ENCODE measurements at regions not wholly inside any gene's neighbourhood (a gene's known extent, or its start where the extent isn't known, plus 50 kb on each side); places are given as distances from the start of the nearest gene placed in this dataset.

DNA sequence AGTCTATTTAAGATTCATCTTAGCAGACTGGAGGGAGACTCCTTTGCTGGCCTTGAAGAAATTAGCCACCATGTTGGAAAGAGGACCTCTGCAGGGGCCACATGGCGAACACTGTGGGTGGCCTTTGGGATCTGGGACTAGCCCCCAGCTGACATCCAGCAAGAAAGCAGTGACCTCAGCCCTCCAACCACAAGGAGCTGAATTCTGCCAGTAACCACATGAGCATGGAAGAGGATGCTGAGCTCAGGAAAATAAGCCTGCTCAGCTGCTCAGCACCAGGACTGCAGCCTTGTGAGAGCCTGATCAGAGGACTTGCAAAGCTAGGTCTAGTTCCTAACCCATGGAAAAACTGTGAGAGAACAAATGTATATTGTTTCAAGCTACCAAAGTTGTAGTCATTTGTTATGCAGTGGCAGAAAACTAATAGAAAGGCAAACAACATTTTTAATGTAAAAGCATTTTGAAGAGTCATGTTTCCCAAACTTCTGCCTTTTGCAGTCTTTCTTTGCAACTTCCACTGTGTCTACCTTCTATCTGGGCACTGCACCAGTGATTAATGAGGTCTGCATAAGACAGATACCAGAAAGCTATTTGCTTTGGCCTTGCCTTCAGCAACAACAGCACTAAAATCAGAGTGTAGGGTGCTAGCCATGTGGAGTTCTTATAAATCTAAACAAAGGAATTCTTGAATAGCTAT is 183.7 kb downstream of the FGFR2 start:
- no peak overlapping the region for H3K4me3 ChIP-seq (ENCODE audit: low read length)
- TF ChIP-seq, protein P1, sequence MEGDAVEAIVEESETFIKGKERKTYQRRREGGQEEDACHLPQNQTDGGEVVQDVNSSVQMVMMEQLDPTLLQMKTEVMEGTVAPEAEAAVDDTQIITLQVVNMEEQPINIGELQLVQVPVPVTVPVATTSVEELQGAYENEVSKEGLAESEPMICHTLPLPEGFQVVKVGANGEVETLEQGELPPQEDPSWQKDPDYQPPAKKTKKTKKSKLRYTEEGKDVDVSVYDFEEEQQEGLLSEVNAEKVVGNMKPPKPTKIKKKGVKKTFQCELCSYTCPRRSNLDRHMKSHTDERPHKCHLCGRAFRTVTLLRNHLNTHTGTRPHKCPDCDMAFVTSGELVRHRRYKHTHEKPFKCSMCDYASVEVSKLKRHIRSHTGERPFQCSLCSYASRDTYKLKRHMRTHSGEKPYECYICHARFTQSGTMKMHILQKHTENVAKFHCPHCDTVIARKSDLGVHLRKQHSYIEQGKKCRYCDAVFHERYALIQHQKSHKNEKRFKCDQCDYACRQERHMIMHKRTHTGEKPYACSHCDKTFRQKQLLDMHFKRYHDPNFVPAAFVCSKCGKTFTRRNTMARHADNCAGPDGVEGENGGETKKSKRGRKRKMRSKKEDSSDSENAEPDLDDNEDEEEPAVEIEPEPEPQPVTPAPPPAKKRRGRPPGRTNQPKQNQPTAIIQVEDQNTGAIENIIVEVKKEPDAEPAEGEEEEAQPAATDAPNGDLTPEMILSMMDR (conservative IDR thresholded peaks at IDR 0.05; ENCODE audit: low read length): no peak
- no peak for DNase-seq (ENCODE audit: low read depth)

DNA sequence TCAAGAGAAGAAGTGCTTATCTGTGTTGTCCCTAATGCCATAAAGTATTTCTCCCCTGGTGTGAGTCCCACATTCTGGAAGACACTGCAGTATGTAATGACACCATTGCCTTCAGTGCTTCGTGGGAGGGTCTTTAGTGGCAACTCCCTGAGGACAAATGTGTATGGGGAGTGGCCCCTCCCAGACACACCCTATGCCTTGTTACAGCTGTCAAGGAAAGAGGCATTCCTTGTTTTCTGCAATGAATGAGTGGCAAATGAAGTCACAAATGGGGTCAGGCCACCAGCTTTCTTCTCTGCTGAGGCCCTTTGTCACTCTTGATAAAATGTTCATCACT is 183.2 kb downstream of the FGFR2 start:
- H3K4me3 ChIP-seq (ENCODE audit: low read length): no peak overlapping the region
- DNase-seq (ENCODE audit: low read depth): no peak
- TF ChIP-seq, protein P1 (conservative IDR thresholded peaks at IDR 0.05; ENCODE audit: low read length): no peak

DNA sequence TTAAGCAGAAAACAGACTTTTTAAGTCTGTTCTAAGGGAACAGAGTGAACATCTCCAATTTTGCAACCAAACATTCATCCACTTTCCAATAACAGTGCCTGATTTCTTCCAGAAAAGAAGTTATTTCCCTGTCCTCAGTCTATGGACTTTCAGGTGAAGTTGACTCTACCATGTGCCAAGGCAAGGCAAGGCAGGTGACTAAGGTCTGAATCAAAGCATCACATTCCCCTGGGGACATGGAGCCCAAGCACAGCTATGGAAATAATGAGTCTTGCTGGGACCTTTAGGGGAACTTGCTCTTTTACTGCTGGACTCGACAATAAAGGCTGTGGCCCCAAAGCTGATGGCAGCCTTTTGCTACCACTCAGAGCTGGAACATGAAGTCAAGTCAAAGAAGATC is 182.2 kb downstream of the FGFR2 start:
- H3K4me3 ChIP-seq (ENCODE audit: low read length): no peak overlapping the region
- TF ChIP-seq, protein P1 (conservative IDR thresholded peaks at IDR 0.05; ENCODE audit: low read length): no peak
- no peak for DNase-seq (ENCODE audit: low read depth)

DNA sequence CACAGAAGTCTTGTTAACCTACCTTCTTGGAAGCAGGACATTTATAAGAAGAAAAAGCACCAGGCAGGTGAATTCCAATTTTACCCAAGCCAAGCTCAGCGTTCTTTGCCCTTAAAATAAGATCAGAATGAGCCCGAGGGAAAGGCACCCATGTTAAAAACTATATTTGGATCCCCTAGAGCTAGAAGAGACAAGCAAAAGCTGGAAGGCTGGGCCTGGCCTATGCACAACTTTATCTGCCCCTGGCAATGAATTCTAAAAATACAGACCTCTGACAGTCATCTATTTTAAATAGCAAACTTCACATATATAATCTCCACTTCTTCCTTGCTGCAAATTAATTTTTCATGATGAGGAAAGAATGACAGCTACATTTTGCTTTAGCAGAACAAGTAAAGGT is 180.9 kb downstream of the FGFR2 start:
- no peak for DNase-seq (ENCODE audit: low read depth)
- TF ChIP-seq, protein P1 (conservative IDR thresholded peaks at IDR 0.05; ENCODE audit: low read length): no peak
- H3K4me3 ChIP-seq (ENCODE audit: low read length): no peak overlapping the region

DNA sequence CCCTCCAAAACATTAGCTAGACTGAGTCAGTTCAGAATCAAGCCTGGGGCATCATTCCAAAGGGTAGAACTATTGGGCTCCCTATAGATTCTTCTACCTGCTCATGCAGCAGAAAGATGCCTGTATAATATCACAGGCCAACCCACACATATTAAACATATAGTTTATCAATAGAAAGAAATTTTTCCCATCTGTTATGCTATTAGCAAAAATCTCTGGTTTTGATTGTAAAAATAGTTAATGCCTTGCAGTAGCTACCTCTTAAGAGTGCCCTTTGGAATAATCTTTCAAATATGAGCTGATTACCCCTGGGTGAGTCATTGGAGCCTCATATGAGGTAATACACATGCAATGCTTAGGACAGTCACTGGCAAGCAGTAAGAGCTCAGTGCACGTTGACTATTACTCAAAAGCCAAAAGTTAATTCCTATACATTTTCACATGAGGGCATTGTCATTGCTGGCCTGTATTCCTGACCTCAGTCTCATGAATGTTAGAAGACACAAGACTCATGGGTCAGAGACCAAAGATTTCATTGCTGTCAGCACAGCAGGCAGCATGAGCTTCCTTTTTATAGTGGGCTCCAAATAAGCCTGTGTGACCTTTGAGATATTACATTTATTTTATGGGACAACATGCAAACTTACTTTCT is 180.0 kb downstream of the FGFR2 start:
- no peak for DNase-seq (ENCODE audit: low read depth)
- TF ChIP-seq, protein P1 (conservative IDR thresholded peaks at IDR 0.05; ENCODE audit: low read length): no peak
- H3K4me3 ChIP-seq (ENCODE audit: low read length): no peak overlapping the region

DNA sequence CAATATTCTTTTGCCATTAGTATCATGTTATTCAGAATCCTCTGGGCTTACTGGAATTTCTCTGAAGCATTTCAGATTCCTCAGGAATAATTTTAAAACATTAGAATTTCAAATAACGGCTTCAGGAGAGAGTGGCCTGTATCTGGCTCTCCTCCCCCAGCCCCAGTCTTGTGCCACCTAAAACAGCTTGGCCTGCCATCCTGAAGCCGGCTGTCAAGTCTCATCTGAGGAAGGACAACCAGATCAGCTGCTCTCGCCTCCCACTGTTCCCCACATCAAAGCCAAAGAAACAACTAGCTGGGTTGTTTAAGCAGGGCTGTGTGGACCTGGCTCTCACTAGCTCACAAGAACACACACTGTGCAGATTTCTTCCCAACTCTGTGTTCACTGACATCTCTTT is 178.2 kb downstream of the FGFR2 start:
- H3K4me3 ChIP-seq (ENCODE audit: low read length): no peak overlapping the region
- TF ChIP-seq, protein P1 (conservative IDR thresholded peaks at IDR 0.05; ENCODE audit: low read length): no peak
- DNase-seq (ENCODE audit: low read depth): no peak

DNA sequence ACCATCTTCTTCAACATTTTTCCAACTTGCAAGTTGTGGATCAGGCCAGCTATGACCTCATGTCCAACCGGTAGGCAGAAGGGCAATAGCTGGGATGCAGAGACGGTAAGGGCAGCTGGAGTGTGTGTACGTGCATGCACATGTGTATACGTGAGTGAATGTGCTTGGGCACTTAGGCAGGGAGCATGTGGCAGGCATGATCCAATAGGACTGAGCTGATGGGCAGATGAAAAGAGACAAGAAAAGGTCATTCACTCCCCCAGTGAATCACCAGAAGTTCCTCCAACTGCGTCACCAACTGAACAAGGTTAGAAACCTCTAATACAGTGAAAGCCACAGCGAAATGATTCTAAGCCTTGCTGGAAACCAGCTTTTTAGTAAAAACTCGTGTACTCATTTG is 176.1 kb downstream of the FGFR2 start:
- TF ChIP-seq, protein P1 (conservative IDR thresholded peaks at IDR 0.05; ENCODE audit: low read length): no peak
- H3K4me3 ChIP-seq (ENCODE audit: low read length): no peak overlapping the region
- no peak for DNase-seq (ENCODE audit: low read depth)

Measured in AG10803 (cell line).